ENCODE measurements at regions not wholly inside any gene's neighbourhood (a gene's known extent, or its start where the extent isn't known, plus 50 kb on each side); places are given as distances from the start of the nearest gene placed in this dataset.

DNA sequence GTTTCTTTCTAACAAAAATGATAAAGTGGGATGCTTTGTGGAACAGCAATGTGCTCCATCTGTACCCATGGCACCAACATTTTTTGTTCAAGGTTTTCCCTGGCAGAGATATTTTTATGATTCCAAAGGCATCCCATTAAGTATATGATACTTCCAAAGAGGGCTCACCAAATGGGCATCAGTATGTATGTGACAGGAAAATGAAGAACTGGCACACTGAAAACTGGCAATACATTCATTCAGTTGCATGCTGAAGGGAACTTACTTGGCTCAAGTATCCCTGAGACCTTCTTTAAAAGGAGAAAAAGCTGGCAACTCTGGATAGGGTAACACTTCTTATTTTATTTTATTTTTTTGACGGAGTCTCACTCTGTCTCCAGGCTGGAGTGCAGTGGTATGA lies 249.8 kb downstream of the IL20RB start:
- Histone ChIP-seq H3K27me3 (no peaks in the 10 kb centered on the region), H3K9me3 (no peaks in the 10 kb centered on the region), H3K4me1 (no peaks in the 10 kb centered on the region), H3K4me3 (no peak overlapping the region), H3K27ac (no peak overlapping the region), H3K36me3 (no peaks in the 10 kb centered on the region)
- intact Hi-C loops (cut with DNase I; ENCODE audit: low total_unique reads): no loop called here
- DNase-seq: no peak
- no peak for TF ChIP-seq POLR2A (IDR thresholded peaks at IDR 0.05)
- TF ChIP-seq, protein P1, sequence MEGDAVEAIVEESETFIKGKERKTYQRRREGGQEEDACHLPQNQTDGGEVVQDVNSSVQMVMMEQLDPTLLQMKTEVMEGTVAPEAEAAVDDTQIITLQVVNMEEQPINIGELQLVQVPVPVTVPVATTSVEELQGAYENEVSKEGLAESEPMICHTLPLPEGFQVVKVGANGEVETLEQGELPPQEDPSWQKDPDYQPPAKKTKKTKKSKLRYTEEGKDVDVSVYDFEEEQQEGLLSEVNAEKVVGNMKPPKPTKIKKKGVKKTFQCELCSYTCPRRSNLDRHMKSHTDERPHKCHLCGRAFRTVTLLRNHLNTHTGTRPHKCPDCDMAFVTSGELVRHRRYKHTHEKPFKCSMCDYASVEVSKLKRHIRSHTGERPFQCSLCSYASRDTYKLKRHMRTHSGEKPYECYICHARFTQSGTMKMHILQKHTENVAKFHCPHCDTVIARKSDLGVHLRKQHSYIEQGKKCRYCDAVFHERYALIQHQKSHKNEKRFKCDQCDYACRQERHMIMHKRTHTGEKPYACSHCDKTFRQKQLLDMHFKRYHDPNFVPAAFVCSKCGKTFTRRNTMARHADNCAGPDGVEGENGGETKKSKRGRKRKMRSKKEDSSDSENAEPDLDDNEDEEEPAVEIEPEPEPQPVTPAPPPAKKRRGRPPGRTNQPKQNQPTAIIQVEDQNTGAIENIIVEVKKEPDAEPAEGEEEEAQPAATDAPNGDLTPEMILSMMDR (IDR thresholded peaks at IDR 0.05): no peak

GRCh38 chr3:137217733-137218132 lies 259.9 kb downstream of the IL20RB start:
- Histone ChIP-seq H3K36me3 (no peaks in the 10 kb centered on the region), H3K27me3 (no peaks in the 10 kb centered on the region), H3K27ac (no peak overlapping the region), H3K4me3 (no peak overlapping the region), H3K4me1 (no peaks in the 10 kb centered on the region), H3K9me3 (no peaks in the 10 kb centered on the region)
- intact Hi-C loops (cut with DNase I; ENCODE audit: low total_unique reads): no loop called here
- TF ChIP-seq, protein P1 (IDR thresholded peaks at IDR 0.05): no peak
- TF ChIP-seq POLR2A (IDR thresholded peaks at IDR 0.05): no peak
- no peak for DNase-seq

- Histone ChIP-seq H3K36me3 (no peaks in the 10 kb centered on the region), H3K27me3 (no peaks in the 10 kb centered on the region), H3K9me3 (no peaks in the 10 kb centered on the region), H3K4me1 (no peaks in the 10 kb centered on the region), H3K4me3 (no peak overlapping the region), H3K27ac (no peak overlapping the region)
- TF ChIP-seq, protein P1 (IDR thresholded peaks at IDR 0.05): no peak
- no peak for TF ChIP-seq POLR2A (IDR thresholded peaks at IDR 0.05)
- intact Hi-C loops (cut with DNase I; ENCODE audit: low total_unique reads): no loop called here
- no peak for DNase-seq
Observed at GRCh38 chr3:137219801-137220445, 262.1 kb downstream of the IL20RB start.

DNA sequence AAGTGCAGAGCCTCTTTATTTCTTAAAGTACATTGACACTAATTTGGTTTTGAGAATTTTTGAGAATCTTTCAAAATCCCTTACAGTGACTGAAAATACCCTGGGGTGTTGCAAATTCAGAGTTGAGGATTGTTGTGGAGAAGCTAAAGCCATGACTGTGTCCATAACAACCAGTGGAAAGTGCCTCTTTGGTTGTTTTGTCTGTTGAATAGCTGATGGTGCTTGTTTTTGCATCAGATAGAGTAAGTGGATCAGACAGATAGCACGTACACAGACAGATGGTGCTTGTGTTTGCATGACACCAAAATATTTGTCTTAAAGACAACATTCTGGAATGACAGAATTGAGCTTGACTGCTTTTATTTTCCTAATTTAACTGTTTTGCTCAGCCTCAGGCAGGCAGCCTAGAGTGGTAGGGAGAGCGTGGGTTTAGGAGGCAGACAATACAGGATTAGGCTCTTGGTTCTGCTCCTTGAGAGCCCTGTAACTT lies 265.0 kb downstream of the IL20RB start:
- intact Hi-C loops (cut with DNase I; ENCODE audit: low total_unique reads): no loop called here
- TF ChIP-seq, protein P1 (IDR thresholded peaks at IDR 0.05): no peak
- TF ChIP-seq POLR2A (IDR thresholded peaks at IDR 0.05): no peak
- H3K9me3 ChIP-seq: no peaks in the 10 kb centered on the region
- H3K27ac ChIP-seq: no peak overlapping the region
- H3K36me3 ChIP-seq: no peaks in the 10 kb centered on the region
- no peaks in the 10 kb centered on the region for H3K4me1 ChIP-seq
- no peak for DNase-seq
- H3K4me3 ChIP-seq: no peak overlapping the region
- H3K27me3 ChIP-seq: no peaks in the 10 kb centered on the region

DNA sequence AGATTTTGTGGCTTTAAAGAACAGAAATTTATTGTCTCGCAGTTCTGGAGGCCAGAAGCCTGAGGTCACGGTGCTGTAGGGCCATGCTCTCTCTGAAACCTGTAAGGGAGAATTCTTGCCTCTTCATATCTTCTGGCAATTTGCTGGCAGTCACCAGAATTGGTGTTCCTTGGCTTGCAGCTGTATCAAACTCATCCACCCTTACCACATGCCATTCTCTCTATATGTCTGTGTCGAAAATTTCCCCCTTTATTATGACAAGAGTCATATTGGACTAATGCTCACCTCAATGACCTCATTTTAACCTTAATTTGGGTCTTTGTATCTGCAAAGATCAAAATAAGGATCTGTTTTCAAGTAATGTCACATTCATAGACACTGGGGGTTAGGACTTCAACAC lies 266.7 kb downstream of the IL20RB start:
- Histone ChIP-seq H3K9me3 (no peaks in the 10 kb centered on the region), H3K27me3 (no peaks in the 10 kb centered on the region), H3K27ac (no peak overlapping the region), H3K4me3 (no peak overlapping the region), H3K4me1 (no peaks in the 10 kb centered on the region), H3K36me3 (no peaks in the 10 kb centered on the region)
- DNase-seq: no peak
- TF ChIP-seq, protein P1 (IDR thresholded peaks at IDR 0.05): no peak
- TF ChIP-seq POLR2A (IDR thresholded peaks at IDR 0.05): no peak
- intact Hi-C loops (cut with DNase I; ENCODE audit: low total_unique reads): no loop called here

All from uterus (tissue), 3 donors.